Peyer's patch (tissue), 4 donors: ENCODE measurements at regions not wholly inside any gene's neighbourhood (a gene's known extent, or its start where the extent isn't known, plus 50 kb on each side); places are given as distances from the start of the nearest gene placed in this dataset.

Experiments used
- CTCF ChIP-seq, 6 experiments: fragments of 450-650 bp in 4 of 6; fragments of 200-600 bp in 2 of 6; sonication (generic) in 1 of 6; IDR thresholded peaks; one replicate each; pipeline ENCODE4 v1.5.1; 2017 to 2019; ENCODE audit warnings: antibody characterized with exemption in 6 of 6, mild to moderate bottlenecking in 3 of 6, moderate library complexity in 1 of 6
- POLR2A ChIP-seq, 2 donors: fragments of 450-650 bp; IDR thresholded peaks; one replicate each; pipeline ENCODE4 v1.5.1; 2017; ENCODE audit warnings: antibody characterized with exemption in 2 of 2, mild to moderate bottlenecking in 2 of 2, moderate library complexity in 2 of 2

GRCh38 chr6:14382678-14383236 is 265.2 kb downstream of the CD83 start:
- TF ChIP-seq POLR2A (IDR thresholded peaks at IDR 0.05), result no peak
- no peak for TF ChIP-seq CTCF (IDR thresholded peaks at IDR 0.05)
